ENCODE measurements at regions not wholly inside any gene's neighbourhood (a gene's known extent, or its start where the extent isn't known, plus 50 kb on each side); places are given as distances from the start of the nearest gene placed in this dataset.

DNA sequence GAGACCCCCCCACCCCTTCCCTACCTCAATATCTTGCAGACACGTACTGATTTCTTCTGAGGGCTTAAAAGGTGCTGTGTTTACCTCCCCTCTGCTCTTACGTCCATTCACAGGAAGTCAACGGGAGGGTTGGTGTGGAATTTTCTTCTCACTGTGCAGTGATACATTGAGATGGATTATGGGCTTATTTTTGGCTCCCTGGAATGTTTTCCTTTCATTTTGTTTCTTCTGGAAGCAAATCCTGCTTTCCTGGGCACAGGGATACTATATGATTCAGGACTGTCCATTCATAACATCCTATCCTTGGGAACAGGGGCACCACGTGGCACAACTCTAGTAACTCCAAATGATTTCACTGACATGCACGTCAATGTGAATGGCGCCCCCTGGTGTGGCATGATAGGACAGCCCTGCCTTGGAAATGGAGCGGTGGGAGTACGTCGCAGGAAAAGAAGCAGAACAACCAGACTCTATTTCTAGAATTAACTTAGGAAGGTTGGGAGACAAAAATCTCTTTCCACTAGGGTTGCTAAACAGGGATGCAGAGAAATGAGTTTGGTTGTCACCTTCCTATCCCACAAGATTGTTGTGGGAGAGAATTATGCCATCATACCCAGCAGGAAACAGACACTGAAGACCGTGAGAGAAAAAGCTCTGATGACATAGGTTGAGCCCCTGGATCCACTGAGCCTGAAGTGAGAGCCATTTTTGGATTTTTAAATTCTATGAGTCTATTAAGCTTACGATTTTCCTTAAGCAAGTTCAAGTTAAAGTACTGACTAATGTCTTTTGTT, 146.5 kb upstream of the RAG2 start:
- TF ChIP-seq POLR2AphosphoS5 (IDR thresholded peaks at IDR 0.05) (peak; percentile 36), POLR2A (IDR thresholded peaks at IDR 0.05) (no peak)
- TF ChIP-seq, protein P1, sequence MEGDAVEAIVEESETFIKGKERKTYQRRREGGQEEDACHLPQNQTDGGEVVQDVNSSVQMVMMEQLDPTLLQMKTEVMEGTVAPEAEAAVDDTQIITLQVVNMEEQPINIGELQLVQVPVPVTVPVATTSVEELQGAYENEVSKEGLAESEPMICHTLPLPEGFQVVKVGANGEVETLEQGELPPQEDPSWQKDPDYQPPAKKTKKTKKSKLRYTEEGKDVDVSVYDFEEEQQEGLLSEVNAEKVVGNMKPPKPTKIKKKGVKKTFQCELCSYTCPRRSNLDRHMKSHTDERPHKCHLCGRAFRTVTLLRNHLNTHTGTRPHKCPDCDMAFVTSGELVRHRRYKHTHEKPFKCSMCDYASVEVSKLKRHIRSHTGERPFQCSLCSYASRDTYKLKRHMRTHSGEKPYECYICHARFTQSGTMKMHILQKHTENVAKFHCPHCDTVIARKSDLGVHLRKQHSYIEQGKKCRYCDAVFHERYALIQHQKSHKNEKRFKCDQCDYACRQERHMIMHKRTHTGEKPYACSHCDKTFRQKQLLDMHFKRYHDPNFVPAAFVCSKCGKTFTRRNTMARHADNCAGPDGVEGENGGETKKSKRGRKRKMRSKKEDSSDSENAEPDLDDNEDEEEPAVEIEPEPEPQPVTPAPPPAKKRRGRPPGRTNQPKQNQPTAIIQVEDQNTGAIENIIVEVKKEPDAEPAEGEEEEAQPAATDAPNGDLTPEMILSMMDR (IDR thresholded peaks at IDR 0.05): peak; percentile 53 to 69 (median 60)
